Activated CD4-positive, alpha-beta T cell treated with anti-CD3 and anti-CD28 coated beads, Interleukin-2, Interleukin-4, amounts not matched to agents 100 ng/mL and 50 ng/mL, durations not matched to agents 16 hours and 8 hours (primary cell): ENCODE measurements at regions not wholly inside any gene's neighbourhood (a gene's known extent, or its start where the extent isn't known, plus 50 kb on each side); places are given as distances from the start of the nearest gene placed in this dataset.

ENCODE experiments used
- DNase-seq: peaks from one replicate; pipeline ENCODE4 v3.0.0-alpha.2; 2020; ENCODE audit warnings: low spot score

DNA sequence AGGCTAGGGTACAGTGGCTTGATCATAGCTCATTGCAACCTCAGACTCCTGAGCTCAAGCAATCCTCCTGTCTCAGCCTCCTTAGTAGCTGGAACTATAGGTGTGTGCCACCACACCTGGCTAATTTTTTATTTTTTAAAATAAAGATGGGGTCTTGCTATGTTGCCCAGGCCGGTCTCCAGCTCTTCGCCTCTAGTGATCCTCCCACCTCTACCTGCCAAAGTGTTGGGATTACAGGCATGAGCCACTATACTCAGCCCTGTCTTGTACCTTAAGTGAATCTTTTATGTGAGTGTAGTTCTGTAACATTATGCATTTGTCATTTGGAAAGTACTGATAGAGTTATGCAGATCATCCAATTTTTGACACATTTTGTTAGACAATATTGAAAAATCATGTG, 66.9 kb upstream of the C15orf39 start:
- DNase-seq: no peak

DNA sequence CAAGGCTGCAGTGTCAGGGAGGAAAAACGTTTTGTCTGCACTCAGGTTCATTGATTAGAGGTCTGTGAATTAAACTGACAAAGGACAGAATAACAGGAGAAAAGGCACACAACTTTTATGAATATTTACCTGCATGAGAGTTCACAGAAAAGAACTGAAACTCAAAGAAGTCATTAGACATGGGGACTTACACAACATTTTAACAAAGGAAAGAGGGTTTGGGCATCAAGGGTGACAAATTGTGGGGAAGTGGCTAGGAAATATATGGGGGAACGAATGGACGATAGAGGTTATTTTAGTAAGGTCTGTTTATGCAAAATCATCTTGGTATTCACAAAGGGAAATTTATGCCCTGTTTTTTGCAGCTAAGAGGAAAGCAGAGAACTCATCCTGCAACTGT, 65.6 kb upstream of the C15orf39 start:
- no peak for DNase-seq

DNA sequence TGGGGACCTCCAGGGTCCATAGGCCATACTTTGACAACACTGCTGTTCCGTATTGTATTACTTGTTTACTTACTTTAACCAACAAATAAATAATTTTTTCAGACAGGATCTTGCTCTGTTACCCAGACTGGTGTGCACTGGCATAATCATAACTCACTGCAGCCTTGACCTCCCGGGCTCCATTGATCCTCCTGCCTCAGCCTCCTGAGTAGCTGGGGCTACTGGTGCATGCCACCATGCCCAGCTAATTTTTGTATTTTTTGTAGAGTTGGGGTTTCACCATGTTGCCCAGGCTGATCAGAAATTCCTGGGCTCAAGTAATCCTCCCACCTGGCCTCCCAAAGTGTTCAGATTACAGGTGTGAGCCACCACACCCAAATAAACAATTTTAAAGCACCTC, 64.9 kb upstream of the C15orf39 start:
- DNase-seq: no peak

DNA sequence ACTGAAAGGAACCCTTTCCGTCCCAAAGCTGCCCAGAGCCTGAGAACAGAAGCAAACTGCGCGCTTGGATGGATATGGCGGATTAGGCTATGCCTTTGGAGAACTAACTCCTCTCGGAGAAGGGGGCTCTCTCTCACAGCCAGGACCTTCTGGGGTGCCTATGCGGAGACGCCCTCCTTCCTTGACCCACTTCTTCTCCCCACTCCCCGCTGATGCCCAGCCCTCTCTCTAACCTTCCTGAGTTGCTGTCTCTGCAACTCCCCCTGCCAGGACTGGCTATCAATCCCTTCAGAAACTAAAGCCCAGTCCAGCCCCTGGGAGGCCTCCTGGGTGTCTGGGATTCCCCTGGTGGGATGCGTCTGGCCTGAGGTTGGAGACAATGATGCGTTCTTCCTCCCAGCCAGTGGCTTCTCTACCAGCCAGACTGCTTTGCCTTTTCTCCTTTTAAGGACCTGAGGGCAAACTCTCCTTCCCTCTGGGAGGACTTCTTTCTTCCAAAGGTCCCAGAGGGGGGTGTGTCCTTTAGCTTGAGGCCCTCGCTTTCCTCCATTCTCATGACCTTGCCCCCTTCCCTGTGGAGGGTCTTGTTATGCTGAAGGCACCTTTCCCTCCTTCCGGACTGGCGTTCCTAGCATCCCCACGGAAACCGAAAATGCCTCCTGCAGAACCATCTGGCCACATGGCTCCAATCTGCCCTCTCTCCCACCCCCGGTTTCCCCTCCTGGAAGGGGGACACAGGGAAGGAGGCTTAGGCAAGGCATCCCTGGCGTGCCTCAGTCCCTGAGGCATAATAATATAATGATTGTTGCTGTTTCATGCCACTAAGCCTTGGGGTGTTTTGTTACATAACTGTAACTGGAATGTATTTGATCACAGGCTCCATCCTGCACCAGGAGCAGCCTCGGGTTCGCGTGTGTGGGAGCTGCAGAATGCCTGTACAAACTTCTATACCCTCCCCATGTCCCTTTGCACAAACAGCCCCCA, 63.4 kb upstream of the C15orf39 start:
- DNase-seq: no peak

DNA sequence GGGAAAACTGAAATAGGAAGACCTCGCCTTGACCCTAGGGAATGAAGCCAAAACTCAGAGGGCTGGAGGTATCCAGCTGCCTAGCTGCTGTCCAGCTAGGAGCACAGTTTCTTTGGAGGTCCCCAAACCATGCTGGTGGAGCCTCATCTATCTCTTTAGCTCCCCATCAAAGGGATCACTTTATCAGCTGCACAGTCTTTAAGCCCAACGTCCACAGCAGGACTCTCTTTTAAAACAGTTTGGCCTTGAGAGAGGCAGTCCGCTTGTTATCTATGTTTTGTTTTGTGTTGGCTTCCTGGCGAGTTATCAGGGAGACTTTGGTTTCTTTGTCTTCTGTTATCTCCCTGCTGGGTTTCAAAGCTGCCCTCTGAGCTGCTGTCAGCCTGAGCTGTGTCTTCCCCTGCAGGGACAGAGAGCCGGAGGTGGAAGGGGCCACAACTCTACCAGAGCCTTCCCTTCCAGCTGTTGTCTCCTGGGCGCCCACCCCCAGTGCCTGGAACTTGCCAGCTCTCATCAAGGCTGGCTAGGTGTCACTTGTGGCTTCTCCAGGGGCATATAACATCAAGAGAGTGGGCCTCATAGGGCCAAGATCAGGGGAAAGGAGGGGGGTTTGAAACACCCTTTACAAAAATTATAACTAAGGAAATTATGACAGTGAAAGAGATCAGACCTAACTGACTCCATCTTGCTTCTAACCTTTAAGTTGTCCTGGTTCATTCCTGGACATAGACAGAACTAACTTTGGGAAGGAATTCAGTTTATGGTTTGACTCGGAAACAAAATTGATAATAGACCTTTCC, 61.4 kb upstream of the C15orf39 start:
- no peak for DNase-seq

DNA sequence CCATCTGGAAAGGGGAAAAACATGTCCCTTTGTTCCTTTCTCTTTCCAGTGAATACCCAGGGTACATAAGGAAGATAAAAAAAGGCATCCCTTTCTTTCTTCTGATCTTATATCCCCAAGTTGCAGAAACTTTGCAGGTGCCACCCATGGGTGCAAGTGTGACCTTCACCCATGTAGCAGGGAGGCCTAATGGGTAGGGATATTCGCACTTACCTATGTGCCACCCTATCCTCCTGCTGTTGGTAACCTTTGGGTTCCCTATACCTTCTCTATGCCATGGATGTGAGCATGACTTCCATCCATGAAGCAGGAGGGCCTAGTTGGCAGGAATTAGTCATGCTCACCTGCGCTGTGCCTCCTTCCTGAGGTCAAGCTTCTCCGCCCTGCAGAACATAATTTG, 59.2 kb upstream of the C15orf39 start:
- no peak for DNase-seq

DNA sequence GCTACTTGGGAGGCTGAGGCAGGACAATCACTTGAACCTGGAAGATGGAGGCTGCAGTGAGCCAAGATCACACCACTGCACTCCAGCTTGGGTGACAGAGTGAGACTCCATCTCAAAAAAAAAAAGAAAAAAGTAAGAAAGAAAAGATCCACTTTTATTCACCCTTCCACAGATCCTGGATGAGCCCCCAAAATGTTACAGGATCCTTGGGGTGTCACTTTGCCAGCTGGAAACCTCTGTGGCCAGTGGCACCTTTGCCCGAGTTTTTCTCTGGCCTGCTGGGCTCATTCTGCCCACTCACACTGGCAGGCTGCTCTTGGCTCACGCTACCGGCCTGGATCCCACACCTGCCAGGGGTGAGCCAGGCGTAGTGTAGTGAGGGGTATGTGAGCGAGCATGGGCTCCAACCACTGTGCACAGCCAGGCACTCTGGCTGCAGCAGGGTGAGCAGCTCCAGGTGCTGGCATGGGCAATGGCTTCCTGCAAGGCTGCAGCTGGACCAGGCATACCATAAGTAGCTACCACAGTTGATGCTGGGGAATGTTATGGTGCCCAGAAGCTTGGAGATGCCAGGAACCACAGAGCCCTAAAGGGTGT, 57.8 kb upstream of the C15orf39 start:
- DNase-seq: no peak

DNA sequence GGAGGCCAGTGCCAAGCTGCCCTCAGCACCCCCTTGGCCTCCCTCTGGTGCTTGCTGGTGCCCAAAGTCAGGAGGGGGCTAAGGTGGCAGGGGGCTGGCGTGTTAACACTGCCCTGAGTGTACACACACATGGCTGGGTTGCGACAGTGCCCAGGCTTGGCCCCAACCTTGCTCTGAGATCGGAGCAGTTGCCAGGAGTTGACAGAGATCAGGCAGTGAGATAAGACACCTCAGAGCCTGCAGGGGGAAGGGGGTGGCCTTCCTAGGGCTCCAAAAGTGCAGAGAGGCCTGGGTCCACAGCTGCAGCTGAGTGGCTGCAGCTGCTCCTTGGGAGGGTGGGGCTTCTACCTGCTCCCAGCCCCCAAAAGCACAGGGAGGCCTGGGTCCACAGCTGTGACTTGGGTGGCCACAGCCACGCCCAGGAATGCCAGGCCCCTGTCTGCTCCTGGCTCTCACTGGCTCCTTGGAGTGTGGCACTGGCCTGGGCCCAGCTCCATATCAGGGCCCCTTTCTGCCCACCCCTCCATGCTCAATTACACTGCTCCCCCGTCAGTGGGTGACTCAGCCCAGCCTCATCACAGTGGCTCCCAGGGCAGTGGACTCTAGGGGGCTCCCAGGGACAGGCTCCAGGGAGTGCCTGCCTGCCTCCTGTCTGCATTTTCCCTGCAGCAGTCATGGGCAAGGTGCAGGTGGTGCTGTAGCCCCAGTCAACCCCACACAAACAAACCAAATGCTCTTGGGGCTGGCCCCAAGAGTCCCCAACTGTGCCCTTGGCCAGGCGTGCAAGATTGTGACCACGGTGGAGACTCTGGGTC, 56.4 kb upstream of the C15orf39 start:
- DNase-seq: no peak

DNA sequence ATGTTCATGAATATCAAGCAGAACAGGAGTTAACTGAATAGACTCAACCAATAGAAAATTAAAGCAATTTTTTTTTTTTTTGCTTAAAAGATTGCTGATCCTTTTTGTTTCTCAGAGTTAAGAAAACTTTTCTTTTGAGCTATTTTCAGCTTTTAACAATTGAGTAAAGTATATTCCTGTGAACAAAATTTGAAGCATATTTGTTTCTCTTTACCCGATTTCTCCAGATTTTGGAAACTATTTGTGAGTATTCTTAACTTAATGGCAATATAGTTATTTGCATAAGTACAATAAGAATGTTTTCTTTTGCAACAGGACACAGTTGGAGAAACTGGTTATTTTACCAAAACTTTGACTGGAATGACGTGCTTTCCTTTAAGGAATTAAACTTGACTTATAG, 53.4 kb upstream of the C15orf39 start:
- no peak for DNase-seq

DNA sequence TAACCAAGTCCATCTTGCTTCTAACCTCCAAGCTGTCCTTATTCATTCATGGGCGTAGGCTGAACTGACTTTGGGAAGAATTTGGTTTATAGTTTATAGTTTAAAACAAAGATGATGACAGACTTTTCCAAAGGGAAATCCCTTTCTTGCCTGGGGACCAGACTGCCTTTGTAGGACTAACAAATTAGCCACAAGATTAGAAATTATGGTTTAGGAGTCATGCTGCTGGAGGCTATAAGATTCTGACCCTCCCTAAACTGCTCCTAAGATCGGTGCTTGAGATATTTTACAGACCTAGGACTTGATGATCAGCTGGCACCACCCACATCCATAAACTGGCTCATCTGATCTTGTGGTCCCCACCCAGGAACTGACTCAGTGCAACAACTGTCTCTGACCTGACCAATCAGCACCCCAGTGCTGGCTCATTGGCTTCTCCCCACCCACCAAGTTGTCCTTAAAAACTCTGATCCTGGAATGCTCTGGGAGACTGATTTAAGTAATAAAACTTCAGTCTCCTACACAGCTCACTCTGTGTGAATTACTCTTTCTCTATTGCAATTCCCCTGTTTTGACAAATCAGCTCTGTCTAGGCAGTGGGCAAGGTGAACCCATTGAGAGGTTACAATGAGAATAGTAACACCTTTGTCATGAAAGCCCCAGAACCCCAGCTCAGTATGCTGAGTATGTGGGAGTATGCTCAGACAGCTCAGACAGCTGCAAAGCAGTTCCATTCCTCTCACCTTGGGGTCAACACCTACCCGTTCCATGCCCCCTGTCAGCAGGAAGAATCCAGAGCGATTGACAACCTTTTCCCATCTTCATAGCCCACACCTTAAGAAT, 51.6 kb upstream of the C15orf39 start:
- no peak for DNase-seq

DNA sequence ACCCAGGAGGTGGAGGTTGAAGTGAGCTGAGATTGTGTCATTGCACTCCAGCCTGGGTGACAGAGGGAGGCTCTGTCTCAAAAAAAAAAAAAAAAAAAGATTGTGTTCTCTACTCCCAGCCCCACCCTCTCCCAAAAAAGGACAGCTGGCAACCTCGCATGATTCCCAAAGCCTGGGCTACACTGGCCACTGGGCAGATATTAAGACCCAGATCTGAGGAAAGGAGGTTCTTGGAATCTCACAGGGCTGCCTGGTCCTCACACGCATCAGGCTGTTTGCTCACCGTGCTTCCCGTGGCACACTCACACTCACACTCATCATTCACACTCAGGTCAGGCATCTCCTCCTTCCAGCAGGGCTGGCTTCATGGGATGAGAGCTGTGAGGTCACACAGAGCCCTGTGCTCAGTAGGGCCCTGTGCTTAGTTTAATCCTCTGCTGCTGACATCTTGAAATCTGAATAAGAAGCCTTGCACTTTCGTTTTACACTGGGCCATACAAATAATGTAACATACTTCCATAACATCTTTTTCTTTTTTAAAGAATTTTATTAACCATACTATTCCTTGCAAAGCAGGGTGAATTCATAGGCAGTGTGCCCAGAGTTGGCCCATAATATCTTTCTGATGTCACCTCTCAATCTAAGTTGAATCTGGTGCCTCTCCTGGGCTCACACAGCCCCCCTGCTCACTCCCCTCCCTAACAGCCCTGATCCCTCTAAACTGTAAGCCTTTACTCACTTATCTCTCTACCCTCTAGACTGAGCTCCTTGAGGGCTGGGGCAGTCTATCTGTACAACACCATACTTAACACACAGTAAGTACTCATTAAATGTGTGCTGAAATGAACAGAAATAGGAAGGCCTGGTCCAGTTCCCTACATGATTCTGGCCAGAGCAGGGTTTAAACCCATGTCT, 50.2 kb upstream of the C15orf39 start:
- DNase-seq: no peak
